GM21529 (cell line): ENCODE measurements at regions not wholly inside any gene's neighbourhood (a gene's known extent, or its start where the extent isn't known, plus 50 kb on each side); places are given as distances from the start of the nearest gene placed in this dataset.
"Not testable (repeated sequence)": the region's sequence is repeated elsewhere in the genome, so short reads cannot be mapped to it uniquely, and the experiment has no call there.

Source experiments
- ATAC-seq: cut with Tn5 transposase; IDR thresholded peaks from one replicate; pipeline ENCODE4 v1.9.1; 2021; ENCODE audit not compliant: unreplicated experiment

DNA sequence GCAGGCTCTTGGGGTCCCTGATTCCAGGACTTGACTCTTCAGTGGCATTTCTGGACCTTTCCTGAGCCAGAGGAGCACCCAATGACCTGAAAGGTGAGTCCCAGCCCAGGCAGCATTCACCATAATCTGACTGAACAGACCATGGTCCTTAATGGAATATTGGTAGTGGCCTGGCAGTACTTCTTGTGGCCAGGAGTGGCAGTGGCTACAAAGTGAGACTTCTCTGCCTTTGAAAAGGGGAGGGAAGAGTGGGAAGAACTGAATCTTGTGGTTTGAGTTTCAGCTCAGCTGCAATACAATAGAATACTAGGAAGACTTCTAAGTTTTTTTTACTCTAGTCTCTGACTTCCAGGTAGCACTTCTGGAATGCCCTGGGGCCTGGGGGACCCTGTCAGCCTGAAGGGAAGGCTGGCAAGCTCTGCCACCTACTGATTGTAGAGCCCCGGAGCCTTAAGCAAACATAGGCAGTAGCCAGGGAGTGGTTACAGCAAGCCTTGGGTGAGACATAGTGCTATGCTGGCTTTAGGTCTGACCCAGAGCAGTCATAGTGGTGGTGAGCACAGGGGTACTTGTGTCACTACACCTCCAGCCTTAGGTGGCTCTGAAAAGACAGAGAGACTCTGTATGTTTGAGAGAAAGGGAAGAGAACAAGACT, 674.2 kb upstream of the MANEA start:
- no peak for ATAC-seq

- ATAC-seq = no peak
These were observed 678.1 kb upstream of the MANEA start for GRCh38 chr6:94899191-94899590.

GRCh38 chr6:94894300-94894699, 683.0 kb upstream of the MANEA start:
- no peak for ATAC-seq

DNA sequence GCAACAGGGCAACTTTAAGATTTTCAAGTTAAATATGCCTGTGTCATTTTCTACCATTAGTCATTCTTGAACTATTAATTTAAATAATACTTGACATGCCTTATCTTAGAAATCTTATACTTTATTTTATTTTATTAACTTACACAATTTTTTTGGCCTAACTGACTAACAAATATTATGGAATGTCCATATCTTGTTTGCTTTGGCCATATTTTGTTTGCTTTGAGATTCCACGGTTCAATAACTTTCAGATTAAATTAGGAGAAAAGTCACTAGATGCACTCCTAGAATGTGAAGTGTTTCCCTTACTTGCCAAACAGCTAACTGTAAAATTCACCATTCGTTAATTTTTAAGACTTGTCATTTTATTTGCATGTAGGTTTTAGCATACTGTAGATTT, 684.0 kb upstream of the MANEA start:
- no peak for ATAC-seq

DNA sequence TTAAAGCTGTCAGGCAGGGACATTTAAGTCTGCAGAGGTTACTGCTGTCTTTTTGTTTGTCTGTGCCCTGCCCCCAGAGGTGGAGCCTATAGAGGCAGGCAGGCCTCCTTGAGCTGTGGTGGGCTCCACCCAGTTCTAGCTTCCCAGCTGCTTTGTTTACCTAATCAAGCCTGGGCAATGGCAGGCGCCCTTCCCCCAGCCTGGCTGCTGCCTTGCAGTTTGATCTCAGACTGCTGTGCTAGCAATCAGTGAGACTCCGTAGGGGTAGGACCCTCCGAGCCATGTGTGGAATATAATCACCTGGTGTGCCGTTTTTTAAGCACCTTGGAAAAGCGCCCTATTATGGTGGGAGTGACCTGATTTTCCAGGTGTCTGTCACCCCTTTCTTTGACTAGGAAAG, 703.5 kb upstream of the MANEA start:
- ATAC-seq = not testable (repeated sequence)

GRCh38 chr6:94862112-94862511, 715.2 kb upstream of the MANEA start:
- no peak for ATAC-seq

- ATAC-seq = no peak
These were observed 717.4 kb upstream of the MANEA start for GRCh38 chr6:94859924-94860323.

DNA sequence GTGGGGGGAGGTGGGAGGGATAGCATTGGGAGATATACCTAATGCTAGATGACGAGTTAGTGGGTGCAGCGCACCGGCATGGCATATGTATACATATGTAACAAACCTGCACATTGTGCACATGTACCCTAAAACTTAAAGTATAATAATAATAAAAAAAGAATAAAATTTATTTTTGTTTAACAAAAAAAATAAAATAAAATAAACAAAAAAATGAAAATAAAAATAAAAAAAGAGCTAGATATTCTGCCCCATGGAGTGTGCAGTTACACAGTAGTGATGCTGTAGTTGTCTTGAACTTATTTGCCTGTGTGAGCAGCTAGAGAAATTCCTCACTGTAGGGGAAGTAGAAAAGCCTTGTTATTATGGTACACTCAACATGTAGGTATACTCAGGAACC, 720.3 kb upstream of the MANEA start:
- not testable (repeated sequence) for ATAC-seq

DNA sequence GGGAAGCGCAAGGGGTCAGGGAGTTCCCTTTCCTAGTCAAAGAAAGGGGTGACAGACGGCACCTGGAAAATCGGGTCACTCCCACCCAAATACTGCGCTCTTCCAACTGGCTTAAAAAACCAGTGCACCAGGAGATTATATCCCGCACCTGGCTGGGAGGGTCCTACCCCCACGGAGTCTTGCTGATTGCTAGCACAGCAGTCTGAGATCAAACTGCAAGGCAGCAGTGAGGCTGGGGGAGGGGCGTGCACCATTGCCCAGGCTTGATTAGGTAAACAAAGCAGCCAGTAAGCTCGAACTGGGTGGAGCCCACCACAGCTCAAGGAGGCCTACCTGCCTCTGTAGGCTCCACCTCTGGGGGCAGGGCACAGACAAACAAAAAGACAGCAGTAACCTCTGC, 726.0 kb upstream of the MANEA start:
- not testable (repeated sequence) for ATAC-seq

- ATAC-seq = no peak
These were observed 731.6 kb upstream of the MANEA start for GRCh38 chr6:94845742-94846141.

- ATAC-seq = no peak
These were observed 742.1 kb upstream of the MANEA start for GRCh38 chr6:94835264-94835663.

DNA sequence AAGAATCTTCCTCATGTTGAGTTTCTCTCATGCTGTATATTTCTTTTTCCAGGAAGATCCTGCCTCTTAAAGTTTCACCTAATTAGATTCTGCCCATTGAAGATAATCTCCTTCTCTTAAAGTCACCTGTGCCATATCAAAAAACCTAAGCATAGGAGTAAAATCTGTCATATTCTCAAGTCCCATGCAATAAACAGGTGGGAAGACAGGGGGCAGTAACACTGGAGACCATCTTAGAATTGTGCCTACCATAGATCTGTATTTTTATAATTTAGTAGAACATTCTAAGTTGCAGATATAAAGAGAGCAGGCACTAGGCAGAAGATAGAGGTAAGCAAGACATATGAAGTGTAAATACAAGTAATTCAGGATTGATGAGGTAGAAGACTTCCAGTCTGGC, 763.5 kb upstream of the MANEA start:
- no peak for ATAC-seq

DNA sequence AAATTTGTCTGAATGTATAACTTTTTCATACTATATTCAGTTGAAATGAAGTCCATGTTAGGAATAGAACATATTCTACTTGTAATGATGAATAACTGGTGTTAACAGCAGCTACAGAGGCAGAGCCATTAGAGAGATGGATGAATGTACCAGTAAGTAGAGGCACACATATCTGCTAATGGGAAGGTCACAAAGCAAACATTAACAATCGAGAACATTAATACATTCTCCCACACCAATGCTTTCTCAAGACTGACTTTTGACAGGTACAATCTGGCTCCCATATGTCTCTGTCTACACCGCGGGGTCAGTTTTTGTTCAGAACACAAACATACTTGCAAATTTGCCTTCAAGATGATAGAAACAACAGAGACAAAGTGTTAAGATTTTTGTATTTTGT, 776.0 kb upstream of the MANEA start:
- no peak for ATAC-seq

- ATAC-seq = no peak
These were observed 791.8 kb upstream of the MANEA start for GRCh38 chr6:94785514-94785913.

- ATAC-seq = not testable (repeated sequence)
These were observed 792.3 kb upstream of the MANEA start for GRCh38 chr6:94785081-94785480.

GRCh38 chr6:94769197-94769596, 808.1 kb upstream of the MANEA start:
- ATAC-seq = no peak

DNA sequence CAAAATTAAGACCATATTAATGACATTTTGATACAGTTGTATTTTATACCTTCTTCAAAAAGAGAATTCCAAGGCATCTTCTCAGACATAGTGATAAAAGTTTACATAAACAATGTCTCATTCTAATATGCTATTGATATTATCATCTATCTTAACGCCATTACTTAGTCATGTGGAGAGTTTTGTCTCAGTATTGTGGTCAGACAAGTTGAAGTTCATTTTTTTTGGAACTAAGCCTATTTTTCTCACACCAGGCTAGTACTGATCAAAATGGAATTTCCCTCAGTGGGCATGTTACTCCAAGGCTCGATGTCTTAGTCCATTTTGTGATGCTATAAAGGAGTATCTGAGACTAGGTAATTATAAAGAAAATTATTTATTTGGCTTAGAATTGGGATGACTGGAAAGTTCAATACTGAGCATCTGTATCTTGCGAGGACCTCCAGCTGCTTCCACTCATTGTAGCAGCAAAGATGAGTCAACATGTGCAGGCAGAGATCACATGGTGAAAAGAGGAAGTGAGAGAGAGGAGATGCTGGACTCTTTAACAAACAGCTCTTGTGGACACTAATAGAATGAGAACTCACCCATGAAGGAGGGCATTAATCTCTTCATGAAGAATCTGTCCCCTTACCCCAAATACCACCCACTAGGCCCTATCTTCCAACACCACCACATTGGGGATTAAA, 825.5 kb upstream of the MANEA start:
- ATAC-seq = peak; percentile 96

GRCh38 chr6:94736236-94736635, 841.1 kb upstream of the MANEA start:
- no peak for ATAC-seq

GRCh38 chr6:94735270-94735669, 842.1 kb upstream of the MANEA start:
- no peak for ATAC-seq

- ATAC-seq = no peak
These were observed 842.6 kb upstream of the MANEA start for GRCh38 chr6:94734751-94735150.

DNA sequence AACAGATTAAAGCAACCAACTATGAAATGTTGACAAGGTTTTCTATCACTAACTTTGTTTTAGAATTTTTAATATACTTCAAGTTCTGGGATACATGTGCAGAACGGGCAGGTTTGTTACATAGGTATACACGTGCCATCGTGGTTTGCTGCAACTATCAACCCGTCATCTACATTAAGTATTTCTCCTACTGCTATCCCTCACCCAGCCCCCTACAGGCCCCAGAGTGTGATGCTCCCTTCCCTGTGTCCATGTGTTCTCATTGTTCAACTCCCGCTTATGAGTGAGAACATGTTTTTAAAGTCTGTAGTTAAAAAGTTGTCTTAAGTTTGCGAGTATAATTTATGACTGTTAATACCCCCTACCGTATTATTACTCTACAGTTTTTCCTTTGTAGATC, 844.3 kb upstream of the MANEA start:
- no peak for ATAC-seq

DNA sequence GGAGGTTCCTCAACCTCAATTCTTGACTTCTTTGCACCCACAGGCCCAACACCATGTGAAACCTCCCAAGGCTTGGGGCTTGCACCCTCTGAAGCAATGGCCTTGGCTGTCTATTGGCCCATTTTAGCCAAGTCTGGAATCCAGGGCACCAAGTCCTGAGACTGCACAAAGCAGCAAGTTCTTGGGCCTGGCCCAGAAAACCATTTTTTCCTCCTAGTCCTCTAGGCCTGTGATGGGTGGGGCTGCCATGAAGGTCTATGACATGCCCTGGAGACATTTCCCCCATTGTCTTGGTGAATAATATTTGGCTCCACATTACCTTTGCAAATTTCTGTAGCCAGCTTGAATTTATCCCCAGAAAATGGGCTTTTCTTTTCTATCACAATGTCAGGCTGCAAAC, 849.6 kb upstream of the MANEA start:
- ATAC-seq = no peak

GRCh38 chr6:94721459-94721858, 855.9 kb upstream of the MANEA start:
- ATAC-seq = no peak
